MG63 (cell line): ENCODE measurements at regions not wholly inside any gene's neighbourhood (a gene's known extent, or its start where the extent isn't known, plus 50 kb on each side); places are given as distances from the start of the nearest gene placed in this dataset.
A peak's percentile ranks its signal among the peaks of the same experiment; 100 is the strongest.
"Not testable (repeated sequence)": the region's sequence is repeated elsewhere in the genome, so short reads cannot be mapped to it uniquely, and the experiment has no call there.

Experiments
- DNase-seq: peaks from one replicate; pipeline ENCODE4 v3.0.0-alpha.2; 2020
- H3K27me3 ChIP-seq: fragments of 250-450 bp; sonication (Bioruptor Pico); 2 replicates; pipeline ENCODE4 v1.5.1; 2020; ENCODE audit warnings: mild to moderate bottlenecking, moderate library complexity
- H3K36me3 ChIP-seq: fragments of 250-450 bp; sonication (Bioruptor Pico); 2 replicates; pipeline ENCODE4 v1.5.1; 2020; ENCODE audit warnings: mild to moderate bottlenecking, moderate library complexity
- H3K4me3 ChIP-seq: fragments of 250-450 bp; sonication (Bioruptor Pico); 2 replicates; pipeline ENCODE4 v1.5.1; 2020; ENCODE audit warnings: mild to moderate bottlenecking, moderate library complexity
- H3K9me3 ChIP-seq: fragments of 250-450 bp; sonication (Bioruptor Pico); 2 replicates; pipeline ENCODE4 v1.5.1; 2020; ENCODE audit warnings: mild to moderate bottlenecking, moderate library complexity

- not testable (repeated sequence) for H3K4me3 ChIP-seq, DNase-seq, H3K27me3 ChIP-seq, H3K9me3 ChIP-seq, H3K36me3 ChIP-seq
Observed at GRCh38 chr5:1610526-1610925, 86.8 kb upstream of the LPCAT1 start.

- H3K4me3 ChIP-seq, DNase-seq, H3K9me3 ChIP-seq, H3K36me3 ChIP-seq, H3K27me3 ChIP-seq: not testable (repeated sequence)
Observed at GRCh38 chr5:1609111-1609510, 85.4 kb upstream of the LPCAT1 start.

GRCh38 chr5:1608336-1608735 lies 84.6 kb upstream of the LPCAT1 start:
- H3K9me3 ChIP-seq, H3K27me3 ChIP-seq, H3K4me3 ChIP-seq, H3K36me3 ChIP-seq: not testable (repeated sequence)
- DNase-seq: peak; percentile 84

- H3K9me3 ChIP-seq, H3K4me3 ChIP-seq, H3K27me3 ChIP-seq, H3K36me3 ChIP-seq, DNase-seq: not testable (repeated sequence)
Observed at GRCh38 chr5:1606951-1607350, 83.2 kb upstream of the LPCAT1 start.

- H3K36me3 ChIP-seq, H3K27me3 ChIP-seq, DNase-seq, H3K4me3 ChIP-seq, H3K9me3 ChIP-seq: not testable (repeated sequence)
Observed at GRCh38 chr5:1603916-1604315, 80.2 kb upstream of the LPCAT1 start.

GRCh38 chr5:1601565-1601964 lies 77.8 kb upstream of the LPCAT1 start:
- H3K9me3 ChIP-seq, H3K4me3 ChIP-seq, H3K36me3 ChIP-seq, H3K27me3 ChIP-seq: not testable (repeated sequence)
- DNase-seq: peak; percentile 47

- not testable (repeated sequence) for H3K36me3 ChIP-seq, H3K27me3 ChIP-seq, H3K4me3 ChIP-seq, H3K9me3 ChIP-seq
- peak; percentile 40 for DNase-seq
Observed at GRCh38 chr5:1598950-1599737, 75.4 kb upstream of the LPCAT1 start.

- not testable (repeated sequence) for DNase-seq, H3K36me3 ChIP-seq, H3K4me3 ChIP-seq, H3K27me3 ChIP-seq, H3K9me3 ChIP-seq
Observed at GRCh38 chr5:1597093-1597473, 73.3 kb upstream of the LPCAT1 start.

- H3K36me3 ChIP-seq, H3K4me3 ChIP-seq, H3K9me3 ChIP-seq, H3K27me3 ChIP-seq, DNase-seq: not testable (repeated sequence)
Observed at GRCh38 chr5:1596462-1597092, 72.8 kb upstream of the LPCAT1 start.

- Histone ChIP-seq H3K36me3 (no peaks in the 10 kb centered on the region; the same call in 1 of the 2 replicates), H3K9me3 (no peaks in the 10 kb centered on the region), H3K27me3 (no peaks in the 10 kb centered on the region), H3K4me3 (no peak overlapping the region)
- no peak for DNase-seq
Observed at GRCh38 chr5:1594357-1595106, 70.8 kb upstream of the LPCAT1 start.

- H3K36me3 ChIP-seq: no peaks in the 10 kb centered on the region; the same call in 1 of the 2 replicates
Observed at GRCh38 chr5:1593903-1594356, 70.2 kb upstream of the LPCAT1 start.

GRCh38 chr5:1588071-1588694 lies 64.4 kb upstream of the LPCAT1 start:
- not testable (repeated sequence) for H3K9me3 ChIP-seq, H3K4me3 ChIP-seq, DNase-seq, H3K27me3 ChIP-seq, H3K36me3 ChIP-seq

More at GRCh38 chr5:1593903-1594356, 70.2 kb upstream of the LPCAT1 start:
- H3K9me3 ChIP-seq: no peaks in the 10 kb centered on the region
- no peak for DNase-seq
- H3K27me3 ChIP-seq: no peaks in the 10 kb centered on the region
- H3K4me3 ChIP-seq: no peak overlapping the region

GRCh38 chr5:1583081-1583875 lies 59.5 kb upstream of the LPCAT1 start:
- not testable (repeated sequence) for H3K27me3 ChIP-seq, H3K4me3 ChIP-seq, DNase-seq, H3K9me3 ChIP-seq
- H3K36me3 ChIP-seq: peaks cover 12% of the 10 kb centered on the region

GRCh38 chr5:1579389-1579788 lies 55.6 kb upstream of the LPCAT1 start:
- not testable (repeated sequence) for H3K9me3 ChIP-seq, DNase-seq

GRCh38 chr5:1576851-1577250 lies 53.1 kb upstream of the LPCAT1 start:
- H3K9me3 ChIP-seq, H3K27me3 ChIP-seq, H3K4me3 ChIP-seq, DNase-seq: not testable (repeated sequence)
- H3K36me3 ChIP-seq: peaks cover 13% of the 10 kb centered on the region

More at GRCh38 chr5:1579389-1579788, 55.6 kb upstream of the LPCAT1 start:
- not testable (repeated sequence) for H3K27me3 ChIP-seq, H3K4me3 ChIP-seq
- peaks cover 13% of the 10 kb centered on the region for H3K36me3 ChIP-seq

GRCh38 chr5:1575991-1576714 lies 52.4 kb upstream of the LPCAT1 start:
- H3K27me3 ChIP-seq, H3K4me3 ChIP-seq, H3K9me3 ChIP-seq, DNase-seq: not testable (repeated sequence)
- H3K36me3 ChIP-seq: peaks cover 13% of the 10 kb centered on the region
